IMR-90 (cell line): ENCODE measurements at regions not wholly inside any gene's neighbourhood (a gene's known extent, or its start where the extent isn't known, plus 50 kb on each side); places are given as distances from the start of the nearest gene placed in this dataset.
A peak's percentile ranks its signal among the peaks of the same experiment; 100 is the strongest.

ENCODE experiments used
- ATAC-seq: fragments of 200-7000 bp; cut with Tn5 transposase; 2 replicates; pipeline ENCODE4 v1.9.1; 2020; ENCODE audit warnings: low read depth, mild to moderate bottlenecking, moderate library complexity
- BruUV-seq: library from RNA; stranded (reverse); fragments of 400-500 nt; replicated peaks from 2 replicates; lab custom pipeline; 2021; lab: Mats Ljungman, UMichigan
- CTCF ChIA-PET: fragments of 300-600 bp; formaldehyde crosslinking; extraction: SDS; loops from one replicate; lab custom pipeline; 2021; ENCODE audit warnings: antibody characterized with exemption; lab: Yijun Ruan, JAX
- POLR2A ChIA-PET: fragments of 300-600 bp; sonication (Branson Sonifier 250); formaldehyde crosslinking; loops from one replicate; lab custom pipeline; 2022; ENCODE audit warnings: antibody characterized with exemption; ENCODE audit not compliant: unreplicated experiment; lab: Charles Lee
- DNase-seq: peaks from one replicate; pipeline ENCODE4 v3.0.0; 2013
- H2AFZ ChIP-seq: replicated peaks from 2 replicates; pipeline ENCODE3; 2013; ENCODE audit warnings: low read length, mild to moderate bottlenecking; ENCODE audit not compliant: poor library complexity
- H2AK5ac ChIP-seq: 2 replicates; pipeline ENCODE4 v1.6.1; 2013; ENCODE audit warnings: low read depth, low read length, inconsistent platforms
- H2AK9ac ChIP-seq: replicated peaks from 2 replicates; pipeline ENCODE3; 2013; ENCODE audit warnings: mild to moderate bottlenecking, low read depth, low read length, moderate library complexity; ENCODE audit not compliant: poor library complexity
- H2BK120ac ChIP-seq: 2 replicates; pipeline ENCODE4 v1.6.1; 2013; ENCODE audit warnings: low read depth, low read length, inconsistent platforms
- H2BK15ac ChIP-seq: 3 replicates; pipeline ENCODE4 v1.6.1; 2013; ENCODE audit warnings: low read depth, low read length, inconsistent platforms
- H2BK20ac ChIP-seq: 2 replicates; pipeline ENCODE4 v1.6.1; 2013; ENCODE audit warnings: low read depth, mild to moderate bottlenecking, inconsistent platforms, low read length, moderate library complexity
- H2BK5ac ChIP-seq: 2 replicates; pipeline ENCODE4 v1.6.1; 2013; ENCODE audit warnings: mild to moderate bottlenecking, low read depth, low read length, inconsistent platforms; ENCODE audit not compliant: poor library complexity, severe bottlenecking
- H3K14ac ChIP-seq: replicated peaks from 2 replicates; pipeline ENCODE4 v1.6.1; 2013; ENCODE audit warnings: low read depth, low read length, inconsistent platforms
- H3K18ac ChIP-seq: 2 replicates; pipeline ENCODE4 v1.6.1; 2013; ENCODE audit warnings: low read depth, low read length, control low read depth
- H3K23ac ChIP-seq: 2 replicates; pipeline ENCODE4 v1.6.1; 2013; ENCODE audit warnings: low read depth, low read length, inconsistent platforms
- H3K27ac ChIP-seq: 2 replicates; pipeline ENCODE4 v1.5.1; 2013; ENCODE audit warnings: mild to moderate bottlenecking, control low read depth, low read length; ENCODE audit not compliant: insufficient read depth
- H3K27me3 ChIP-seq: 2 replicates; pipeline ENCODE4 v1.6.1; 2013; ENCODE audit warnings: low read length; ENCODE audit not compliant: control insufficient read depth, insufficient read depth
- H3K36me3 ChIP-seq: 2 replicates; pipeline ENCODE4 v1.6.1; 2013; ENCODE audit warnings: low read length, mixed read lengths; ENCODE audit not compliant: control insufficient read depth, insufficient read depth
- H3K4ac ChIP-seq: 2 replicates; pipeline ENCODE4 v1.6.1; 2013; ENCODE audit warnings: low read depth, low read length, inconsistent platforms
- H3K4me1 ChIP-seq: 2 replicates; pipeline ENCODE4 v1.6.1; 2013; ENCODE audit warnings: low read length, mixed read lengths; ENCODE audit not compliant: control insufficient read depth, insufficient read depth
- H3K4me2 ChIP-seq: 2 replicates; pipeline ENCODE4 v1.6.1; 2013; ENCODE audit warnings: low read depth, mild to moderate bottlenecking, control low read depth, low read length, moderate library complexity
- H3K4me3 ChIP-seq: 2 replicates; pipeline ENCODE4 v1.5.1; 2013; ENCODE audit warnings: low read depth, mild to moderate bottlenecking, control low read depth, low read length, moderate library complexity; ENCODE audit not compliant: insufficient read depth
- H3K56ac ChIP-seq: 2 replicates; pipeline ENCODE4 v1.6.1; 2013; ENCODE audit warnings: low read length, inconsistent platforms; ENCODE audit not compliant: insufficient read depth; ENCODE audit errors: extremely low read depth
- H3K79me1 ChIP-seq, 2 experiments: 2 replicates each; pipeline ENCODE4 v1.6.1; 2013; ENCODE audit warnings: low read length in 2 of 2, inconsistent platforms in 1 of 2, low read depth in 1 of 2
- H3K9ac ChIP-seq: 2 replicates; pipeline ENCODE4 v1.6.1; 2013; ENCODE audit warnings: low read depth, low read length, control low read depth
- H3K9me1 ChIP-seq: 2 replicates; pipeline ENCODE4 v1.6.1; 2013; ENCODE audit warnings: low read length, inconsistent platforms; ENCODE audit not compliant: insufficient read depth
- H3K9me3 ChIP-seq: 2 replicates; pipeline ENCODE4 v1.6.1; 2013; ENCODE audit warnings: low read length; ENCODE audit not compliant: control insufficient read depth, insufficient read depth
- H4K20me1 ChIP-seq: 2 replicates; pipeline ENCODE4 v1.6.1; 2013; ENCODE audit warnings: low read length, inconsistent platforms; ENCODE audit not compliant: insufficient read depth
- H4K5ac ChIP-seq: 2 replicates; pipeline ENCODE4 v1.6.1; 2013; ENCODE audit warnings: mild to moderate bottlenecking, low read depth, low read length, control low read depth
- H4K8ac ChIP-seq, 2 experiments: 2 replicates each; pipeline ENCODE4 v1.6.1; 2013; ENCODE audit warnings: low read depth in 2 of 2, low read length in 2 of 2, control low read depth in 1 of 2, inconsistent platforms in 1 of 2
- H4K91ac ChIP-seq: 2 replicates; pipeline ENCODE4 v1.6.1; 2013; ENCODE audit warnings: low read depth, low read length, inconsistent platforms; ENCODE audit not compliant: insufficient read depth
- BHLHE40 ChIP-seq: fragments of 150-350 bp; IDR thresholded peaks from 2 replicates; pipeline ENCODE4 v1.6.1; 2016; ENCODE audit warnings: mild to moderate bottlenecking, low read depth, low read length
- CEBPB ChIP-seq: IDR thresholded peaks from 2 replicates; pipeline ENCODE4 v1.6.1; 2012; ENCODE audit warnings: low read depth, low read length, improper control_type of control experiment
- CHD1 ChIP-seq: IDR thresholded peaks from 2 replicates; pipeline ENCODE4 v1.6.1; 2012; ENCODE audit warnings: low read depth, low read length, improper control_type of control experiment
- FOS ChIP-seq: fragments of 150-350 bp; IDR thresholded peaks from 2 replicates; pipeline ENCODE4 v1.6.1; 2016; ENCODE audit warnings: low read depth, low read length
- MAFK ChIP-seq: IDR thresholded peaks from 2 replicates; pipeline ENCODE4 v1.6.1; 2012; ENCODE audit warnings: low read depth, low read length, improper control_type of control experiment
- MAZ ChIP-seq: IDR thresholded peaks from 2 replicates; pipeline ENCODE4 v1.6.1; 2012; ENCODE audit warnings: low read depth, mild to moderate bottlenecking, low read length, improper control_type of control experiment, moderate library complexity, borderline replicate concordance
- MXI1 ChIP-seq: IDR thresholded peaks from 2 replicates; pipeline ENCODE4 v1.6.1; 2012; ENCODE audit warnings: low read depth, mild to moderate bottlenecking, low read length, moderate library complexity, borderline replicate concordance
- NFE2L2 ChIP-seq: fragments of 150-350 bp; IDR thresholded peaks from 2 replicates; pipeline ENCODE4 v1.6.1; 2016; ENCODE audit warnings: low read depth, mild to moderate bottlenecking, low read length
- POLR2A ChIP-seq: IDR thresholded peaks from 2 replicates; pipeline ENCODE4 v1.6.1; 2012; ENCODE audit warnings: mild to moderate bottlenecking, low read depth, low read length
- RAD21 ChIP-seq: IDR thresholded peaks from 2 replicates; pipeline ENCODE4 v1.6.1; 2012; ENCODE audit warnings: low read length, improper control_type of control experiment
- RCOR1 ChIP-seq: IDR thresholded peaks from 2 replicates; pipeline ENCODE4 v1.6.1; 2012; ENCODE audit warnings: mild to moderate bottlenecking, low read length, improper control_type of control experiment; ENCODE audit not compliant: insufficient replicate concordance
- RFX5 ChIP-seq: IDR thresholded peaks from 2 replicates; pipeline ENCODE4 v1.8.0; 2012; ENCODE audit warnings: low read depth, mild to moderate bottlenecking, low read length, moderate library complexity
- SMC3 ChIP-seq: fragments of 150-350 bp; IDR thresholded peaks from 2 replicates; pipeline ENCODE4 v1.6.1; 2016; ENCODE audit warnings: low read depth, mild to moderate bottlenecking, antibody characterized with exemption, low read length, moderate library complexity
- WGBS, 2 experiments: methylation state at CpG; one replicate each; pipeline versions ENCODE4 v1.1.5 to v1.1.7; 2013; ENCODE audit warnings: missing lambda C conversion rate in 2 of 2; ENCODE audit not compliant: insufficient read length in 1 of 2; ENCODE audit errors: extremely low coverage in 2 of 2; 5-methylcytosine and 5-hydroxymethylcytosine counted together
- dilution Hi-C: fragments of 300-500 bp; cut with HindIII; formaldehyde crosslinking; loops from one replicate; pipeline ENCODE4 v1.14.3; 2018; ENCODE audit warnings: low sequenced_read_pairs; ENCODE audit not compliant: unreplicated experiment
- in situ Hi-C: fragments of 300-500 bp; cut with MboI; formaldehyde crosslinking; loops from 3 replicates; pipeline ENCODE4 v1.14.3; 2019; ENCODE audit warnings: low sequenced_read_pairs, inconsistent platforms, mixed read lengths
- intact Hi-C: fragments of 100-400 bp; cut with micrococcal nuclease; formaldehyde crosslinking; loops from 2 replicates; pipeline ENCODE4 v1.10.0; 2022
- TF ChIP-seq, protein P1 (sequence below): conservative IDR thresholded peaks from 2 replicates; pipeline ENCODE4 v1.5.1; 2012; ENCODE audit warnings: mild to moderate bottlenecking, low read depth, low read length, improper control_type of control experiment
- TF ChIP-seq, protein P2 (sequence below): fragments of 150-350 bp; IDR thresholded peaks from 2 replicates; pipeline ENCODE4 v1.6.1; 2017; ENCODE audit warnings: mild to moderate bottlenecking, antibody characterized with exemption, low read length, low read depth
- TF ChIP-seq, protein P3 (sequence below): fragments of 150-350 bp; IDR thresholded peaks from 2 replicates; pipeline ENCODE4 v1.6.1; 2016; ENCODE audit warnings: low read depth, mild to moderate bottlenecking, low read length, moderate library complexity, borderline replicate concordance

DNA sequence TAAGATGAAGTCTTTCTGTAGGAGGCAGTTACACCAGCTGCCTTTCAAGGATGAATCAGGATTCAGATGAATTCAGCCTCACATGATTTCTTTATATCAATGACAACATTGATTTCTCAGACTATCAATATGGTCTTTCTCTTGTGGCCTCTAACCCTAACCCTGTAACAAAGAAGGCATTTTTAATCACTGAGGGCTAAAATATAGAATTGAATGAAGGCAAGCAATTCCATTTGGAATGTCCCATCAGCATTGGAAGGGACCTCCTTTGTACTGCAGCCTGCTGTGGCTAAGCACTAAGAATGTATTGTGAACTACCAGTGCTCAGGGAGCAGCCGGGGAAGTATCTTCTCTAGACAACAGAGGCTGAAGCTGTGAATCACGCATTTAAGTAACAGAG is 90.6 kb upstream of the FRMD6 start:
- H2BK120ac ChIP-seq = peak overlapping the region; percentile 42; the same call in 1 of the 2 replicates
- peak overlapping the region; percentile 55; the same call in 1 of the 2 replicates for H3K4ac ChIP-seq
- no peak for DNase-seq
- no peak overlapping the region for H3K56ac ChIP-seq
- BruUV-seq = no TSS peak
- TF ChIP-seq POLR2A (no peak), MAFK (no peak), MAZ (no peak), SMC3 (no peak), RFX5 (no peak), RCOR1 (no peak), MXI1 (no peak), RAD21 (no peak), CEBPB (no peak), FOS (no peak), NFE2L2 (no peak), BHLHE40 (no peak), CHD1 (no peak)
- TF ChIP-seq, protein P1, sequence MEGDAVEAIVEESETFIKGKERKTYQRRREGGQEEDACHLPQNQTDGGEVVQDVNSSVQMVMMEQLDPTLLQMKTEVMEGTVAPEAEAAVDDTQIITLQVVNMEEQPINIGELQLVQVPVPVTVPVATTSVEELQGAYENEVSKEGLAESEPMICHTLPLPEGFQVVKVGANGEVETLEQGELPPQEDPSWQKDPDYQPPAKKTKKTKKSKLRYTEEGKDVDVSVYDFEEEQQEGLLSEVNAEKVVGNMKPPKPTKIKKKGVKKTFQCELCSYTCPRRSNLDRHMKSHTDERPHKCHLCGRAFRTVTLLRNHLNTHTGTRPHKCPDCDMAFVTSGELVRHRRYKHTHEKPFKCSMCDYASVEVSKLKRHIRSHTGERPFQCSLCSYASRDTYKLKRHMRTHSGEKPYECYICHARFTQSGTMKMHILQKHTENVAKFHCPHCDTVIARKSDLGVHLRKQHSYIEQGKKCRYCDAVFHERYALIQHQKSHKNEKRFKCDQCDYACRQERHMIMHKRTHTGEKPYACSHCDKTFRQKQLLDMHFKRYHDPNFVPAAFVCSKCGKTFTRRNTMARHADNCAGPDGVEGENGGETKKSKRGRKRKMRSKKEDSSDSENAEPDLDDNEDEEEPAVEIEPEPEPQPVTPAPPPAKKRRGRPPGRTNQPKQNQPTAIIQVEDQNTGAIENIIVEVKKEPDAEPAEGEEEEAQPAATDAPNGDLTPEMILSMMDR = no peak
- TF ChIP-seq, protein P2, sequence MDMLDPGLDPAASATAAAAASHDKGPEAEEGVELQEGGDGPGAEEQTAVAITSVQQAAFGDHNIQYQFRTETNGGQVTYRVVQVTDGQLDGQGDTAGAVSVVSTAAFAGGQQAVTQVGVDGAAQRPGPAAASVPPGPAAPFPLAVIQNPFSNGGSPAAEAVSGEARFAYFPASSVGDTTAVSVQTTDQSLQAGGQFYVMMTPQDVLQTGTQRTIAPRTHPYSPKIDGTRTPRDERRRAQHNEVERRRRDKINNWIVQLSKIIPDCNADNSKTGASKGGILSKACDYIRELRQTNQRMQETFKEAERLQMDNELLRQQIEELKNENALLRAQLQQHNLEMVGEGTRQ = no peak
- TF ChIP-seq, protein P3, sequence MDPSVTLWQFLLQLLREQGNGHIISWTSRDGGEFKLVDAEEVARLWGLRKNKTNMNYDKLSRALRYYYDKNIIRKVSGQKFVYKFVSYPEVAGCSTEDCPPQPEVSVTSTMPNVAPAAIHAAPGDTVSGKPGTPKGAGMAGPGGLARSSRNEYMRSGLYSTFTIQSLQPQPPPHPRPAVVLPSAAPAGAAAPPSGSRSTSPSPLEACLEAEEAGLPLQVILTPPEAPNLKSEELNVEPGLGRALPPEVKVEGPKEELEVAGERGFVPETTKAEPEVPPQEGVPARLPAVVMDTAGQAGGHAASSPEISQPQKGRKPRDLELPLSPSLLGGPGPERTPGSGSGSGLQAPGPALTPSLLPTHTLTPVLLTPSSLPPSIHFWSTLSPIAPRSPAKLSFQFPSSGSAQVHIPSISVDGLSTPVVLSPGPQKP = no peak
- peak overlapping the region; percentile 52 for H2BK5ac ChIP-seq
- peaks cover 9 to 56% of the 10 kb centered on the region in 2 experiments; a peak in 3 of 4 replicates for H3K79me1 ChIP-seq
- ChIA-PET POLR2A (no interaction called here), CTCF (interaction anchor here (0.6 kb wide), 1 partner anchor 95 kb away, joined by 4 read pairs; no protein-coding TSS in a partner anchor)
- intact Hi-C loops (no loop called here), in situ Hi-C loops (no loop called here), dilution Hi-C loops (no loop called here)
- ATAC-seq = no peak
- no peak overlapping the region for H2AK9ac ChIP-seq
- H3K27ac ChIP-seq = no peak overlapping the region
- H4K5ac ChIP-seq = peak overlapping the region; percentile 3; the same call in 1 of the 2 replicates
- H4K20me1 ChIP-seq = no peaks in the 10 kb centered on the region
- H3K4me1 ChIP-seq = peaks cover 22% of the 10 kb centered on the region
- no peak overlapping the region for H3K9ac ChIP-seq
- H3K14ac ChIP-seq = peak overlapping the region; percentile 33; the same call in 1 of the 2 replicates
- H3K23ac ChIP-seq = no peak overlapping the region
- H2AFZ ChIP-seq = no peak overlapping the region
- WGBS, 2 experiments = no CpG with 5 or more reads among the region's 2 CpGs
- H2BK20ac ChIP-seq = peak overlapping the region; percentile 27; the same call in 1 of the 2 replicates
- no peak overlapping the region for H4K91ac ChIP-seq
- no peaks in the 10 kb centered on the region for H3K27me3 ChIP-seq
- no peaks in the 10 kb centered on the region for H3K36me3 ChIP-seq
- H3K4me2 ChIP-seq = no peak overlapping the region
- peak overlapping the region; percentile 90; the same call in 2 of the 3 replicates for H2BK15ac ChIP-seq
- peaks cover 3% of the 10 kb centered on the region; the same call in 1 of the 2 replicates for H3K9me1 ChIP-seq
- H3K18ac ChIP-seq = peak overlapping the region; percentile 45; the same call in 1 of the 2 replicates
- no peaks in the 10 kb centered on the region for H3K9me3 ChIP-seq
- H4K8ac ChIP-seq = no peak overlapping the region
- H3K4me3 ChIP-seq = no peak overlapping the region
- no peak overlapping the region for H2AK5ac ChIP-seq
